ENCODE measurements at regions not wholly inside any gene's neighbourhood (a gene's known extent, or its start where the extent isn't known, plus 50 kb on each side); places are given as distances from the start of the nearest gene placed in this dataset.

DNA sequence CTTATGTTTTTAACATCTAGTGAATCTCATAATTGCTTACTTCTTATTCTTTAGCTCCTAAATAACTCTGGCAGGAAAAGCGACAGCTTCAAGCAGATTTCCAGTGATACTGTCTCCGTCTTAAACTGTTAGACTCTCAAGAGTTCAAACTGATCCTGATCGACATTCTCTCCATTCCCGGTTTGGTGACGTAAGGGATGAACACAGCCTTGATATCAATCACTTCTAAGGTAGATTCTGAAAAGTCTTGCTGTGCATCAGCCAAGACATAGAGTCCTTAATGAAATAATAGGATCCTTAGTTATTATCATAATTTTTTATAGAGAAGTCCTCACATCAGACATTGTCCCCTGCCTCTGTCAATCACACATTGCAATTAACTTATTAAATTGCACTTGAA lies 534.6 kb downstream of the TFEC start:
- no peak overlapping the region for H3K4me3 Mint-ChIP-seq (ENCODE audit: low read depth)
- no peaks in the 10 kb centered on the region for H3K27me3 Mint-ChIP-seq
- no peaks in the 10 kb centered on the region for H3K9me3 Mint-ChIP-seq (ENCODE audit: low read depth)
- no peak overlapping the region for H3K27ac Mint-ChIP-seq
- TF ChIP-seq, protein P1, sequence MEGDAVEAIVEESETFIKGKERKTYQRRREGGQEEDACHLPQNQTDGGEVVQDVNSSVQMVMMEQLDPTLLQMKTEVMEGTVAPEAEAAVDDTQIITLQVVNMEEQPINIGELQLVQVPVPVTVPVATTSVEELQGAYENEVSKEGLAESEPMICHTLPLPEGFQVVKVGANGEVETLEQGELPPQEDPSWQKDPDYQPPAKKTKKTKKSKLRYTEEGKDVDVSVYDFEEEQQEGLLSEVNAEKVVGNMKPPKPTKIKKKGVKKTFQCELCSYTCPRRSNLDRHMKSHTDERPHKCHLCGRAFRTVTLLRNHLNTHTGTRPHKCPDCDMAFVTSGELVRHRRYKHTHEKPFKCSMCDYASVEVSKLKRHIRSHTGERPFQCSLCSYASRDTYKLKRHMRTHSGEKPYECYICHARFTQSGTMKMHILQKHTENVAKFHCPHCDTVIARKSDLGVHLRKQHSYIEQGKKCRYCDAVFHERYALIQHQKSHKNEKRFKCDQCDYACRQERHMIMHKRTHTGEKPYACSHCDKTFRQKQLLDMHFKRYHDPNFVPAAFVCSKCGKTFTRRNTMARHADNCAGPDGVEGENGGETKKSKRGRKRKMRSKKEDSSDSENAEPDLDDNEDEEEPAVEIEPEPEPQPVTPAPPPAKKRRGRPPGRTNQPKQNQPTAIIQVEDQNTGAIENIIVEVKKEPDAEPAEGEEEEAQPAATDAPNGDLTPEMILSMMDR (IDR thresholded peaks at IDR 0.05; ENCODE audit: unreplicated experiment): no peak
- peaks cover 3% of the 10 kb centered on the region for H3K4me1 Mint-ChIP-seq (ENCODE audit: low read depth)
- H3K36me3 Mint-ChIP-seq (ENCODE audit: insufficient read depth): no peaks in the 10 kb centered on the region
- no peak for DNase-seq (ENCODE audit: low spot score, unreplicated experiment)

DNA sequence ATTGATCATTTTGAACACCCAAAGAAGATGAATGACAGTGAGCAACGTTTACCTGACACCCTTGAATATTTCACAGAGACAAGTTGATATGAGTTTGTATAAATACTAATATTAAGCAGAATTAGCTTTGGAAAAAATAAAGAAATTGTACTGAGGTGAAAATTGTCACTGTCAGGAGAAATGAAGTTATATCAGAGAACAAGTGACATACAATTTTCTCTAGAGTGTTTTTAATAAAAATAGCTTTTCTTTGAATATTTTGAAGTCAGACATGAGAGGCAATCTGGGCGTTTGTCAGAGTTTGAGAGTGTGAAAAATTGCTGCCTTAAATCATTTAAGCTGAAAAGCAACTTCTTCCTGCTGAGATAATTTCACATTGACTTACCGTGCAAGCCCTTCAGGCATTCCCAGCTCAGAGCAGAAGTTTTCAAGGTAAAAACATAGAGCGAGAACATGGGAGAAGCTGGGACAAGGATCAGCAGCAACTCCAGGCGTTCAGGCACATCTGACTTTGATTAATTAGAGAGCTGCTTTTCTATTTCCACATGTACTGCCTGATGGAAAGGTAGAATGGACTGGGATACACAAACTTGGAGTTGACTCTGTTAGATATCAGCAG lies 535.9 kb downstream of the TFEC start:
- H3K4me1 Mint-ChIP-seq (ENCODE audit: low read depth): peaks cover 3% of the 10 kb centered on the region
- H3K36me3 Mint-ChIP-seq (ENCODE audit: insufficient read depth): no peaks in the 10 kb centered on the region
- no peak overlapping the region for H3K27ac Mint-ChIP-seq
- H3K27me3 Mint-ChIP-seq: no peaks in the 10 kb centered on the region
- no peaks in the 10 kb centered on the region for H3K9me3 Mint-ChIP-seq (ENCODE audit: low read depth)
- DNase-seq (ENCODE audit: low spot score, unreplicated experiment): no peak
- H3K4me3 Mint-ChIP-seq (ENCODE audit: low read depth): no peak overlapping the region
- TF ChIP-seq, protein P1 (IDR thresholded peaks at IDR 0.05; ENCODE audit: unreplicated experiment): no peak

DNA sequence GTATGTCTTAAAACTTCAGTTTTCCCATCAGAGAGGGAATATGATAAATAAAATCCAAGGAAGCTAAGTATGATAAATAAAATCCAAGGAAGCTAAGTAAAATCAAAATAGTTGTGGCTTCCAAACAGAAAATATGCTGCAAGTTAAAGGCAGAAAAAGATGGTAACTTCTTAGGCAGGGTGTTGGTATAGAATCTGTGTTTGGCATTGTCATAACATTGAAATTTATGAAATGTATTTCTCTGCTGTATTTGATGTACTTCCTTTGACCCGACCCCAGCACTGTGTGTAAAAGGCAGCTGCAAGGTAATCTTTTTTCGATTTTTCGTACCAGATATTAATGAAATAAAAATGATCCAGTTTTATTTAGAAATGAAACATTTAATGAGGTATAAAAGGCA lies 537.2 kb downstream of the TFEC start:
- no peaks in the 10 kb centered on the region for H3K9me3 Mint-ChIP-seq (ENCODE audit: low read depth)
- no peaks in the 10 kb centered on the region for H3K27me3 Mint-ChIP-seq
- H3K27ac Mint-ChIP-seq: no peak overlapping the region
- TF ChIP-seq, protein P1 (IDR thresholded peaks at IDR 0.05; ENCODE audit: unreplicated experiment): no peak
- H3K36me3 Mint-ChIP-seq (ENCODE audit: insufficient read depth): no peaks in the 10 kb centered on the region
- H3K4me1 Mint-ChIP-seq (ENCODE audit: low read depth): peaks cover 3% of the 10 kb centered on the region
- DNase-seq (ENCODE audit: low spot score, unreplicated experiment): no peak
- no peak overlapping the region for H3K4me3 Mint-ChIP-seq (ENCODE audit: low read depth)

DNA sequence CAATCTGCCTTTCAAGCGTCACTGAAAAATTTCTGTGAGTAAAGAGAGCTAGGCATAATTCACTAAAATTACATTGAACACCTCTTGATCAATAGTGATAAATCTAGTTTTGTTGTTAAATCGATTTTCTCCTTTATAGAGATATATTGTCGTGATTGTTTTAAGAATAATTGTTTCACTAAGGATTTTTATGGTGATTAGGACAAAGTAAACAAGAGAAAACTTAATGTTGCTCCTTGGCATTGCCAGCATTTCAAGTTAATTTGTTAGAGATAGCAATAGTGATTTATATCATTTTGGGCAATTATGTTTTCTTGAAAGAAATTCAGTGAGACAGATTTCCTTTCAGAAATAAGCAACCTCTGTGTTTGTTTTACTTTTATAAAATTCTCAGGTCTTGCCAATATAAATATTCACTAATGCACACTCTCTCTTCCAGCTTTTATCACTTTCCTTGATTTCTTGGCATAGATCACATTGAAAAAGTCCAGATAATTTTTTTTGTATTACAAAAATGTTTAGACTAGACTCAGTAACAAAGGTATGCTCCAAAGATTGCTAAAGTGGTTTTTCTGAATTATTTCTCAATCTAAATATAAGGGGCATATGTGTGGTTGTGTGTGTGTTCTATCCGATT lies 538.7 kb downstream of the TFEC start:
- H3K4me3 Mint-ChIP-seq (ENCODE audit: low read depth): no peak overlapping the region
- TF ChIP-seq, protein P1 (IDR thresholded peaks at IDR 0.05; ENCODE audit: unreplicated experiment): no peak
- H3K4me1 Mint-ChIP-seq (ENCODE audit: low read depth): peaks cover 3% of the 10 kb centered on the region
- H3K27ac Mint-ChIP-seq: no peak overlapping the region
- no peaks in the 10 kb centered on the region for H3K36me3 Mint-ChIP-seq (ENCODE audit: insufficient read depth)
- no peaks in the 10 kb centered on the region for H3K9me3 Mint-ChIP-seq (ENCODE audit: low read depth)
- H3K27me3 Mint-ChIP-seq: no peaks in the 10 kb centered on the region
- no peak for DNase-seq (ENCODE audit: low spot score, unreplicated experiment)

DNA sequence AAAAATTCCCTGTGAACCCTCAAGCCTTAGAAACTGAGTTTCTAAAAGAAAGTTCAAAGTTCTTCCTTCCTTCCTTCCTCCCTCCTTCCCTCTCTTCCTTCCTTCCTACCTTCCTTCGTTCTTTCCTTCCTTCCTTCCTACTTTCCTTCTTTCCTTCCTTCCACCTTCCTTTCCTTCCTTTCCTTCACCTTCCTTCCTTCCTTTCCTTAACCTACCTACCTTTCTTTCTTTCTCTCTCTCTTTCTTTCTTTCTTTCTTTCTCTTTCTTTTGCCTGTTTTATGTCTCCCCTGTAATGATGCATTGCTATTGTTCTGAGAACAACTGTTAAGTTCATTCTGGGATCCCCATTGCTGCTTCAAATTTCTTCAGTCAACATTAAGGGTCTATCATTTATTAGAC lies 551.1 kb downstream of the TFEC start:
- Mint-ChIP-seq H3K9me3 (ENCODE audit: low read depth) (no peaks in the 10 kb centered on the region), H3K4me3 (ENCODE audit: low read depth) (no peak overlapping the region), H3K36me3 (ENCODE audit: insufficient read depth) (no peaks in the 10 kb centered on the region), H3K27me3 (peaks cover 36% of the 10 kb centered on the region), H3K4me1 (ENCODE audit: low read depth) (peaks cover 11% of the 10 kb centered on the region), H3K27ac (no peak overlapping the region)
- no peak for DNase-seq (ENCODE audit: low spot score, unreplicated experiment)
- TF ChIP-seq, protein P1 (IDR thresholded peaks at IDR 0.05; ENCODE audit: unreplicated experiment): no peak
